ENCODE measurements at regions not wholly inside any gene's neighbourhood (a gene's known extent, or its start where the extent isn't known, plus 50 kb on each side); places are given as distances from the start of the nearest gene placed in this dataset.

DNA sequence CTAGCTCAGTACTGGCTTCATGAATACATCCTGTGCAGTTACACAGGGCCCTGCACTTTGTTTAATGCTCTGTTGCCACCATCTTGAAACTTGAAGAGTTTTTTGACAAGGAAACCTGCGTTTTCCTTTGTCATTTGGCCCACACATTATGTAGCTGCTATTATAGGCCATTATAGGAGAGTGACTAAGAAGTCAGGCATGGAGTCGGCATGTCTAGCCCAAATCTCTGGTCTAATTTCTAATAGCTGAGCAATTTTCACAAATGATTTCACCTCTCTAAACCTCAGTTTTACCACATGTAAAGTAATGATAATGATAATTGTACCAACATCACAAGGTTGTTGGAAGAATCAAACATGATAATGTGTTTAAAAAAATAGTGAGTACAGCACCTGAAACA is 67.1 kb upstream of the MYLIP start:
- no peak for TF ChIP-seq NFIC (IDR thresholded peaks at IDR 0.05)
- no peak for TF ChIP-seq TAF1 (IDR thresholded peaks at IDR 0.05; ENCODE audit: low read depth)
- no peak for TF ChIP-seq CEBPB (IDR thresholded peaks at IDR 0.05)
- TF ChIP-seq, protein P1, sequence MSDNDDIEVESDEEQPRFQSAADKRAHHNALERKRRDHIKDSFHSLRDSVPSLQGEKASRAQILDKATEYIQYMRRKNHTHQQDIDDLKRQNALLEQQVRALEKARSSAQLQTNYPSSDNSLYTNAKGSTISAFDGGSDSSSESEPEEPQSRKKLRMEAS (IDR thresholded peaks at IDR 0.05): no peak
